Kidney (tissue), 13 donors: ENCODE measurements at regions not wholly inside any gene's neighbourhood (a gene's known extent, or its start where the extent isn't known, plus 50 kb on each side); places are given as distances from the start of the nearest gene placed in this dataset.
A peak's percentile ranks its signal among the peaks of the same experiment; 100 is the strongest.

Experiments used
- DNase-seq, 5 donors: peaks; one replicate each; pipeline ENCODE4 v3.0.0-alpha.2; 2013 to 2020
- FAIRE-seq: peaks from 2 replicates; lab custom pipeline; 2012; peaks lifted over from hg19 to GRCh38; lab: Jason Lieb, UNC
- H3K27ac ChIP-seq, 2 donors: one replicate each; pipeline ENCODE4 v1.7.0; 2013; ENCODE audit warnings: low read depth in 2 of 2, low read length in 2 of 2, inconsistent platforms in 1 of 2
- H3K27me3 ChIP-seq: one replicate; pipeline ENCODE4 v1.7.1; 2013; ENCODE audit warnings: low read length, inconsistent platforms; ENCODE audit not compliant: control insufficient read depth, insufficient read depth
- H3K36me3 ChIP-seq, 3 donors: one replicate each; pipeline versions ENCODE4 v1.7.0 to v1.7.1; 2013; ENCODE audit warnings: low read length in 3 of 3, control low read depth in 1 of 3, inconsistent platforms in 1 of 3; ENCODE audit not compliant: insufficient read depth in 3 of 3, control insufficient read depth in 2 of 3
- H3K4me1 ChIP-seq, 3 donors: one replicate each; pipeline versions ENCODE4 v1.7.0 to v1.7.1; 2013; ENCODE audit warnings: low read length in 3 of 3, inconsistent platforms in 1 of 3, low read depth in 1 of 3; ENCODE audit not compliant: control insufficient read depth in 2 of 3, insufficient read depth in 2 of 3
- H3K4me3 ChIP-seq, 3 donors: one replicate each; pipeline versions ENCODE4 v1.7.0 to v1.8.1; 2013; ENCODE audit warnings: low read length in 3 of 3, control low read depth in 1 of 3, inconsistent platforms in 1 of 3
- H3K9ac ChIP-seq, 3 donors: one replicate each; pipeline versions ENCODE4 v1.7.0 to v1.7.1; 2013; ENCODE audit warnings: low read length in 3 of 3, control low read depth in 1 of 3, inconsistent platforms in 1 of 3
- H3K9me3 ChIP-seq, 3 donors: one replicate each; pipeline versions ENCODE4 v1.7.0 to v1.7.1; 2013; ENCODE audit warnings: low read length in 3 of 3, control low read depth in 1 of 3, inconsistent platforms in 1 of 3; ENCODE audit not compliant: control insufficient read depth in 2 of 3, insufficient read depth in 1 of 3
- intact Hi-C: fragments of 100-400 bp; cut with DNase I; formaldehyde crosslinking; loops from one replicate; pipeline ENCODE4 v1.11.1; 2022
- TF ChIP-seq, protein P1 (sequence below): IDR thresholded peaks from 3 replicates; pipeline ENCODE4 v1.5.1; 2012; ENCODE audit warnings: mild to moderate bottlenecking, moderate library complexity, borderline replicate concordance; ENCODE audit not compliant: insufficient read depth; ENCODE audit errors: extremely low read depth
- donor health status: control.
- donor health status: control.
- donor health status: control.
- donor health status: control.
- donor health status: control.
- donor health status: DM: yes; HTN: yes; CAD: no.
- donor health status: Normal renal cell carcinoma (clear cell type).

DNA sequence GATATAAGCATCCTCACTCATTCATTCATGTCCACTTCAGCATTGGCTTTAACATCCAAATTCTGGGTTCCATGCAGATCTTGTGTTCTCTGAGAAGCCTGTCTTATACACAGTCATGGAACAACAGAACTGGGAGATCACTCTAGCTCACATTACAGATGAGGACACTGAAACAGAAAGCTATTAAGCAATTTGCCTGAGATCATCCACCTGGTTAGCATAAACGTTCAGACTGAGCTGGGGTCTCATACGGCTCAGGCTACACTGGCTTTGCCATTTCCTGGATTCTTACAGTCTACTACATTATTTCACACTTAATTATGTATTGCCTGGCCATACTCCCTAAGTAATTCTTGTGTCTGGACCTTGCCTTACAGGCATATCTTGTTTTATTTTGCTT is 169.4 kb upstream of the FANCL start:
- intact Hi-C loops, result no loop called here
- no peaks in the 10 kb centered on the region for H3K27me3 ChIP-seq
- no peak overlapping the region for H3K27ac ChIP-seq
- H3K9me3 ChIP-seq, result no peaks in the 10 kb centered on the region
- DNase-seq (peak in 1 of 5 donors; percentile 1), FAIRE-seq (no peak)
- H3K9ac ChIP-seq, result no peak overlapping the region
- TF ChIP-seq, protein P1, sequence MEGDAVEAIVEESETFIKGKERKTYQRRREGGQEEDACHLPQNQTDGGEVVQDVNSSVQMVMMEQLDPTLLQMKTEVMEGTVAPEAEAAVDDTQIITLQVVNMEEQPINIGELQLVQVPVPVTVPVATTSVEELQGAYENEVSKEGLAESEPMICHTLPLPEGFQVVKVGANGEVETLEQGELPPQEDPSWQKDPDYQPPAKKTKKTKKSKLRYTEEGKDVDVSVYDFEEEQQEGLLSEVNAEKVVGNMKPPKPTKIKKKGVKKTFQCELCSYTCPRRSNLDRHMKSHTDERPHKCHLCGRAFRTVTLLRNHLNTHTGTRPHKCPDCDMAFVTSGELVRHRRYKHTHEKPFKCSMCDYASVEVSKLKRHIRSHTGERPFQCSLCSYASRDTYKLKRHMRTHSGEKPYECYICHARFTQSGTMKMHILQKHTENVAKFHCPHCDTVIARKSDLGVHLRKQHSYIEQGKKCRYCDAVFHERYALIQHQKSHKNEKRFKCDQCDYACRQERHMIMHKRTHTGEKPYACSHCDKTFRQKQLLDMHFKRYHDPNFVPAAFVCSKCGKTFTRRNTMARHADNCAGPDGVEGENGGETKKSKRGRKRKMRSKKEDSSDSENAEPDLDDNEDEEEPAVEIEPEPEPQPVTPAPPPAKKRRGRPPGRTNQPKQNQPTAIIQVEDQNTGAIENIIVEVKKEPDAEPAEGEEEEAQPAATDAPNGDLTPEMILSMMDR, result no peak
- no peak overlapping the region for H3K4me3 ChIP-seq
- no peaks in the 10 kb centered on the region for H3K4me1 ChIP-seq
- no peaks in the 10 kb centered on the region for H3K36me3 ChIP-seq

DNA sequence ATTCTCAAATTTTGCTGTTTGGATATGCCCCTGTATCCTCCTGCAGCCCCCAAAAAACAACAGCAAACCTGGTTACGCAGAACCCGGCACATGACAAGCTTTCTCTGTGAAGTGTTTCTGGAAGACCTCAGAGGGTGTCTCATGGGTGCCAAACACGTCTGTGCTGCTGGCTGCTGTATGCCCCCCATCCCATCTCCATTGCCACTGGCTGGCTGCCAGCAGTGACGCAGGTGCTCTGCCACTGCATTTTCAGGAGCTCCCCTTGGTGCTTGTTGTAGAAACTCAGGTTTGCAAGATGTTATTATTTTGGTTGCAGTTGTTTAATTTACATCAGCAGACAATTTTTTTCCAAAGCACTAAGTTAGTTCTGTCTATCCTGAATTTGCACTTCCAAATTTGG is 166.4 kb upstream of the FANCL start:
- intact Hi-C loops, result no loop called here
- H3K4me3 ChIP-seq, result no peak overlapping the region
- no peak overlapping the region for H3K27ac ChIP-seq
- DNase-seq (no peak), FAIRE-seq (no peak)
- no peaks in the 10 kb centered on the region for H3K4me1 ChIP-seq
- TF ChIP-seq, protein P1, result no peak
- H3K9me3 ChIP-seq, result no peaks in the 10 kb centered on the region
- H3K36me3 ChIP-seq, result no peaks in the 10 kb centered on the region
- H3K27me3 ChIP-seq, result no peaks in the 10 kb centered on the region
- H3K9ac ChIP-seq, result no peak overlapping the region

DNA sequence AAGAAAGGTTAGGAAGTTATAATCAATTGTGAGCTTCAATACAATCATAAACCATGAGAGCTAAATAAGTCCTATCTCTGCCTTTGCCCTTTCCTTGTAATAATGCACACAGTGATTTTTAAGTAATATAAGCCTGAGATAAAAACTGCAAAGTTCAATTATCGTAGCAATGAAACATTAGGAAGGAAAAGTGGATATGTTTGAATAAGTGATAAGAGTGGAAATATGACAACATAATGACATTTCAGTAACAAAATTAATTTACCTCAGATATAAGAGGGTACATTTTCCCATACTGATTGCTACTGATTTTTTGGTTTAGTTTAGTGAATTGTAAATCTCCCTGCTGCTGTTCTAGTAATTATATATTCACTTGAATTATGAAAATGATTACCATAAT is 164.2 kb upstream of the FANCL start:
- no peak overlapping the region for H3K9ac ChIP-seq
- FAIRE-seq, result no peak
- intact Hi-C loops, result no loop called here
- no peaks in the 10 kb centered on the region for H3K4me1 ChIP-seq
- H3K27ac ChIP-seq, result no peak overlapping the region
- no peaks in the 10 kb centered on the region for H3K9me3 ChIP-seq
- no peaks in the 10 kb centered on the region for H3K27me3 ChIP-seq
- H3K4me3 ChIP-seq, result no peak overlapping the region
- H3K36me3 ChIP-seq, result no peaks in the 10 kb centered on the region
- DNase-seq, result no peak
- TF ChIP-seq, protein P1, result no peak

DNA sequence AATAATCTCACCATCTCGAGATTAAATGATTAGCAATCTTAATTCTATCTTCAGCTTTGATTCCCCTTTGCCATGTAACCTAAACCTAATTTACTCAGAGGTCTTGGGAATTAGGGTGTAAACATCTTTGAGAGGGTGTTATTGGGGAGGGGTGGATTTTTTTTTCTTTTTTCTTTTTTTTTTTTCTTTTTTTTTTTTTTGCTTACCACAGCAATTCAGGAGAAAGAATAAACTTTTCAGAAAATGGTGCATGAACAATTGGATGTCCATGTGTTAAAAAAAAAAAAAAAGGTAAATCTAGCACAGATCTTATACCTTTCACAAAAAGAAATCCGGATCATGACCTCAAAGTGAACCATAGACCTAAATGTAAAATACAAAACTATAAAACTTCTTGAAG is 160.8 kb upstream of the FANCL start:
- Histone ChIP-seq H3K9ac (no peak overlapping the region), H3K4me3 (no peak overlapping the region), H3K9me3 (no peaks in the 10 kb centered on the region), H3K27me3 (no peaks in the 10 kb centered on the region), H3K4me1 (no peaks in the 10 kb centered on the region), H3K27ac (no peak overlapping the region), H3K36me3 (no peaks in the 10 kb centered on the region)
- DNase-seq, result no peak
- intact Hi-C loops, result no loop called here
- TF ChIP-seq, protein P1, result no peak
- no peak for FAIRE-seq
